H9 (cell line): ENCODE measurements at regions not wholly inside any gene's neighbourhood (a gene's known extent, or its start where the extent isn't known, plus 50 kb on each side); places are given as distances from the start of the nearest gene placed in this dataset.

Source experiments
- DNase-seq: peaks from one replicate; pipeline ENCODE4 v3.0.0-alpha.2; 2017
- H2AFZ ChIP-seq: one replicate; pipeline ENCODE4 v1.6.1; 2013; ENCODE audit warnings: mild to moderate bottlenecking, low read length, control low read depth, moderate library complexity
- H2AK5ac ChIP-seq: 2 replicates; pipeline ENCODE4 v1.6.1; 2013; ENCODE audit warnings: low read length, control low read depth, mixed read lengths; ENCODE audit not compliant: insufficient read length
- H2BK120ac ChIP-seq: one replicate; pipeline ENCODE4 v1.6.1; 2013; ENCODE audit warnings: low read depth, mild to moderate bottlenecking, low read length, control low read depth, inconsistent platforms; ENCODE audit not compliant: poor library complexity, severe bottlenecking
- H2BK12ac ChIP-seq: 2 replicates; pipeline ENCODE4 v1.6.1; 2013; ENCODE audit warnings: low read length, control low read depth, mixed read lengths, low read depth; ENCODE audit not compliant: insufficient read length
- H2BK15ac ChIP-seq: 2 replicates; pipeline ENCODE4 v1.6.1; 2013; ENCODE audit warnings: low read depth, low read length, control low read depth
- H2BK20ac ChIP-seq: one replicate; pipeline ENCODE4 v1.6.1; 2013; ENCODE audit warnings: low read depth, mild to moderate bottlenecking, low read length, control low read depth, inconsistent platforms; ENCODE audit not compliant: poor library complexity, severe bottlenecking
- H2BK5ac ChIP-seq: 2 replicates; pipeline ENCODE4 v1.6.1; 2013; ENCODE audit warnings: low read length, control low read depth, mixed read lengths; ENCODE audit not compliant: insufficient read length
- H3K14ac ChIP-seq: 2 replicates; pipeline ENCODE4 v1.6.1; 2013; ENCODE audit warnings: low read length, control low read depth; ENCODE audit not compliant: insufficient read depth
- H3K18ac ChIP-seq: 2 replicates; pipeline ENCODE4 v1.6.1; 2013; ENCODE audit warnings: low read depth, mild to moderate bottlenecking, mixed read lengths, low read length, control low read depth; ENCODE audit not compliant: insufficient read length
- H3K23ac ChIP-seq: 2 replicates; pipeline ENCODE4 v1.6.1; 2013; ENCODE audit warnings: low read length, control low read depth, mixed read lengths, low read depth; ENCODE audit not compliant: insufficient read length
- H3K23me2 ChIP-seq: 2 replicates; pipeline ENCODE4 v1.6.1; 2013; ENCODE audit warnings: low read depth, mild to moderate bottlenecking, mixed read lengths, low read length, control low read depth; ENCODE audit not compliant: insufficient read length, poor library complexity, severe bottlenecking
- H3K27ac ChIP-seq: 2 replicates; pipeline ENCODE4 v1.5.1; 2013; ENCODE audit warnings: low read length, control low read depth, mixed read lengths, low read depth; ENCODE audit not compliant: insufficient read length
- H3K27me3 ChIP-seq: 2 replicates; pipeline ENCODE4 v1.6.1; 2013; ENCODE audit warnings: low read length, control low read depth, inconsistent platforms; ENCODE audit not compliant: insufficient read depth
- H3K4ac ChIP-seq: 2 replicates; pipeline ENCODE4 v1.6.1; 2013; ENCODE audit warnings: low read depth, mild to moderate bottlenecking, control low read depth, inconsistent platforms, low read length, moderate library complexity
- H3K4me1 ChIP-seq: 2 replicates; pipeline ENCODE4 v1.6.1; 2013; ENCODE audit warnings: low read length, control low read depth, inconsistent platforms; ENCODE audit not compliant: insufficient read depth
- H3K4me2 ChIP-seq: 2 replicates; pipeline ENCODE4 v1.6.1; 2013; ENCODE audit warnings: low read length, control low read depth, mixed read lengths; ENCODE audit not compliant: insufficient read length, insufficient read depth
- H3K56ac ChIP-seq: 2 replicates; pipeline ENCODE4 v1.6.1; 2013; ENCODE audit warnings: low read depth, mild to moderate bottlenecking, mixed read lengths, low read length, control low read depth; ENCODE audit not compliant: insufficient read length
- H3K79me1 ChIP-seq: 2 replicates; pipeline ENCODE4 v1.6.1; 2013; ENCODE audit warnings: low read depth, mild to moderate bottlenecking, moderate library complexity, low read length, control low read depth, inconsistent platforms; ENCODE audit not compliant: insufficient read depth, poor library complexity, severe bottlenecking
- H3K79me2 ChIP-seq: 2 replicates; pipeline ENCODE4 v1.6.1; 2013; ENCODE audit warnings: low read length, control low read depth, inconsistent platforms; ENCODE audit not compliant: insufficient read depth
- H3K9ac ChIP-seq: 2 replicates; pipeline ENCODE4 v1.6.1; 2013; ENCODE audit warnings: low read length, control low read depth, mixed read lengths; ENCODE audit not compliant: insufficient read length; ENCODE audit errors: extremely low read depth
- H3K9me3 ChIP-seq: one replicate; pipeline ENCODE4 v1.6.1; 2013; ENCODE audit warnings: low read depth, low read length, inconsistent platforms; ENCODE audit not compliant: control insufficient read depth
- H3T11ph ChIP-seq: one replicate; pipeline ENCODE4 v1.6.1; 2013; ENCODE audit warnings: mild to moderate bottlenecking, low read length, control low read depth, inconsistent platforms
- H4K20me1 ChIP-seq: one replicate; pipeline ENCODE4 v1.6.1; 2013; ENCODE audit not compliant: control insufficient read depth, insufficient read length, insufficient read depth
- H4K5ac ChIP-seq: 2 replicates; pipeline ENCODE4 v1.6.1; 2013; ENCODE audit warnings: low read depth, mild to moderate bottlenecking, mixed read lengths, low read length, control low read depth; ENCODE audit not compliant: insufficient read length
- H4K8ac ChIP-seq: replicated peaks from 2 replicates; pipeline ENCODE4 v1.6.1; 2013; ENCODE audit warnings: low read length, control low read depth, mixed read lengths, low read depth; ENCODE audit not compliant: insufficient read length
- H4K91ac ChIP-seq: 2 replicates; pipeline ENCODE4 v1.6.1; 2013; ENCODE audit warnings: low read depth, mild to moderate bottlenecking, moderate library complexity, mixed read lengths, low read length, control low read depth; ENCODE audit not compliant: insufficient read length
- H3K27ac Mint-ChIP-seq, 3 experiments: 2 replicates in 2 of 3; 3 replicates in 1 of 3; pipeline ENCODE4 v1.8.0; 2020 to 2021; ENCODE audit warnings: mixed read lengths in 3 of 3, mild to moderate bottlenecking in 1 of 3, moderate library complexity in 1 of 3
- H3K27me3 Mint-ChIP-seq: 2 replicates; pipeline ENCODE4 v1.8.0; 2021; ENCODE audit warnings: low read depth, mild to moderate bottlenecking, moderate library complexity, mixed read lengths
- H3K36me3 Mint-ChIP-seq, 3 experiments: 2 replicates in 2 of 3; 3 replicates in 1 of 3; pipeline ENCODE4 v1.8.0; 2020 to 2021; ENCODE audit warnings: low read depth in 3 of 3, mixed read lengths in 3 of 3; ENCODE audit not compliant: insufficient read depth in 1 of 3
- H3K4me1 Mint-ChIP-seq, 2 experiments: 2 replicates each; pipeline ENCODE4 v1.8.0; 2020; ENCODE audit warnings: mixed read lengths in 2 of 2
- H3K4me3 Mint-ChIP-seq, 2 experiments: 2 replicates in 1 of 2; 3 replicates in 1 of 2; pipeline ENCODE4 v1.8.0; 2020 to 2021; ENCODE audit warnings: mild to moderate bottlenecking in 2 of 2, mixed read lengths in 2 of 2, moderate library complexity in 1 of 2
- H3K9me3 Mint-ChIP-seq, 2 experiments: 2 replicates in 1 of 2; 3 replicates in 1 of 2; pipeline ENCODE4 v1.8.0; 2020; ENCODE audit warnings: mild to moderate bottlenecking in 2 of 2, mixed read lengths in 2 of 2, moderate library complexity in 1 of 2
- CTCF ChIP-seq: fragments of 200-600 bp; sonication (generic); conservative IDR thresholded peaks from 3 replicates; pipeline ENCODE4 v1.8.0; 2021; ENCODE audit warnings: antibody characterized with exemption, mild to moderate bottlenecking
- WGBS: extraction: QIAGEN DNeasy Blood & Tissue Kit; methylation state at CpG from one replicate; pipeline ENCODE4 v1.1.7; 2013; ENCODE audit warnings: missing lambda C conversion rate, low lambda C conversion rate, mixed read lengths; ENCODE audit not compliant: insufficient read length; ENCODE audit errors: extremely low coverage; 5-methylcytosine and 5-hydroxymethylcytosine counted together

- H3K56ac ChIP-seq: no peak overlapping the region
- no peak overlapping the region for H3K23ac ChIP-seq
- H4K91ac ChIP-seq: no peak overlapping the region
- H3K27me3 ChIP-seq: no peaks in the 10 kb centered on the region
- H3K36me3 Mint-ChIP-seq: no peaks in the 10 kb centered on the region
- H3K9me3 Mint-ChIP-seq: no peaks in the 10 kb centered on the region
- WGBS: no CpG with 5 or more reads among the region's 1 CpG
- no peak overlapping the region for H3K27ac ChIP-seq
- H2BK15ac ChIP-seq: no peak overlapping the region
- H3K14ac ChIP-seq: no peak overlapping the region
- H3K9me3 ChIP-seq: no peaks in the 10 kb centered on the region
- no peak for DNase-seq
- H3K4me2 ChIP-seq: no peak overlapping the region
- H3K4me1 ChIP-seq: no peaks in the 10 kb centered on the region
- no peak overlapping the region for H2BK12ac ChIP-seq
- no peak overlapping the region for H3T11ph ChIP-seq
- no peak overlapping the region for H2BK120ac ChIP-seq
- H3K23me2 ChIP-seq: no peaks in the 10 kb centered on the region
- no peak overlapping the region for H4K5ac ChIP-seq
- H3K18ac ChIP-seq: no peak overlapping the region
- H3K9ac ChIP-seq: no peak overlapping the region
- H2AFZ ChIP-seq: no peak overlapping the region
- no peak overlapping the region for H2BK5ac ChIP-seq
- no peak overlapping the region for H3K4me3 Mint-ChIP-seq
- TF ChIP-seq CTCF: no peak
- no peak overlapping the region for H3K4ac ChIP-seq
- no peaks in the 10 kb centered on the region for H3K27me3 Mint-ChIP-seq
- no peaks in the 10 kb centered on the region for H3K79me2 ChIP-seq
- H3K79me1 ChIP-seq: no peaks in the 10 kb centered on the region
- no peak overlapping the region for H4K8ac ChIP-seq
- no peak overlapping the region for H2BK20ac ChIP-seq
- peaks cover 0 to 4% of the 10 kb centered on the region in 2 experiments; a peak in 1 of 4 replicates for H3K4me1 Mint-ChIP-seq
- no peak overlapping the region for H2AK5ac ChIP-seq
- H3K27ac Mint-ChIP-seq: no peak overlapping the region
- no peaks in the 10 kb centered on the region for H4K20me1 ChIP-seq
These were observed 169.6 kb downstream of the KCNA4 start for GRCh38 chr11:29847219-29847618.
